ENCODE measurements at regions not wholly inside any gene's neighbourhood (a gene's known extent, or its start where the extent isn't known, plus 50 kb on each side); places are given as distances from the start of the nearest gene placed in this dataset.

DNA sequence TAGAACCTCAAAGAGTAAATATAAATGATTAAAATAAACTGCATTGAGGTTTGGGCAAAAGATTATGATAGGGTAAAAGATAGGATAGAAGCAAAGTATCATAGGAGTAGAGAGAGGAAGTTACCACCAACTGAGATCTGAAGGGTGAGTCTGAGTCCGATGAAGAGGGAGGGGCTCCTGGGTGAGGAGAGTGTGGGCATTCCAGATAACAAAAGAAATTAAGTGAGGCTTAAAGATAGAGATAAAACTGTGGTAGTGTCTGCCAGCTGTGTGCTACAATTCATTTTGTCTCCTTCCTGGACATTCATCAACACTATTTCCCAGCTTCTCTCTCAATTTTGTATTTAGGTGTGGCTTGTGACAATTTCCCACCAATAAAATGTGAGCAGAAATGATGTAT, 343.0 kb upstream of the PLSCR5 start:
- H3K4me1 ChIP-seq (ENCODE audit: insufficient read depth, low read length, poor library complexity, severe bottlenecking), result no peaks in the 10 kb centered on the region
- no peak overlapping the region for H3K4me3 ChIP-seq (ENCODE audit: low read depth, low read length, poor library complexity, severe bottlenecking)
- BruUV-seq (replicated peaks), result no TSS peak
- ChIA-PET POLR2A (no interaction called here), CTCF (ENCODE audit: unreplicated experiment) (no interaction called here)
- no peaks in the 10 kb centered on the region for H3K36me3 ChIP-seq (ENCODE audit: insufficient read depth, low read length)
- TF ChIP-seq, protein P1, sequence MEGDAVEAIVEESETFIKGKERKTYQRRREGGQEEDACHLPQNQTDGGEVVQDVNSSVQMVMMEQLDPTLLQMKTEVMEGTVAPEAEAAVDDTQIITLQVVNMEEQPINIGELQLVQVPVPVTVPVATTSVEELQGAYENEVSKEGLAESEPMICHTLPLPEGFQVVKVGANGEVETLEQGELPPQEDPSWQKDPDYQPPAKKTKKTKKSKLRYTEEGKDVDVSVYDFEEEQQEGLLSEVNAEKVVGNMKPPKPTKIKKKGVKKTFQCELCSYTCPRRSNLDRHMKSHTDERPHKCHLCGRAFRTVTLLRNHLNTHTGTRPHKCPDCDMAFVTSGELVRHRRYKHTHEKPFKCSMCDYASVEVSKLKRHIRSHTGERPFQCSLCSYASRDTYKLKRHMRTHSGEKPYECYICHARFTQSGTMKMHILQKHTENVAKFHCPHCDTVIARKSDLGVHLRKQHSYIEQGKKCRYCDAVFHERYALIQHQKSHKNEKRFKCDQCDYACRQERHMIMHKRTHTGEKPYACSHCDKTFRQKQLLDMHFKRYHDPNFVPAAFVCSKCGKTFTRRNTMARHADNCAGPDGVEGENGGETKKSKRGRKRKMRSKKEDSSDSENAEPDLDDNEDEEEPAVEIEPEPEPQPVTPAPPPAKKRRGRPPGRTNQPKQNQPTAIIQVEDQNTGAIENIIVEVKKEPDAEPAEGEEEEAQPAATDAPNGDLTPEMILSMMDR (conservative IDR thresholded peaks at IDR 0.05; ENCODE audit: low read length), result no peak
- TF ChIP-seq EZH2phosphoT487 (IDR thresholded peaks at IDR 0.05; ENCODE audit: borderline replicate concordance, low read depth, low read length), result no peak
- no peaks in the 10 kb centered on the region for H3K79me2 ChIP-seq (ENCODE audit: insufficient read depth, low read depth, low read length)
- H3K27ac ChIP-seq (ENCODE audit: low read depth, low read length, poor library complexity, severe bottlenecking), result no peak overlapping the region
- intact Hi-C loops (cut with micrococcal nuclease; ENCODE audit: unreplicated experiment), result no loop called here
- H3K9me2 ChIP-seq (ENCODE audit: insufficient read depth, low read length), result no peaks in the 10 kb centered on the region
- H4K20me1 ChIP-seq (ENCODE audit: insufficient read depth, low read length), result no peaks in the 10 kb centered on the region
- no peak for DNase-seq (ENCODE audit: low spot score)
- H2AFZ ChIP-seq (ENCODE audit: low read length), result no peak overlapping the region
- no peaks in the 10 kb centered on the region for H3K9me3 ChIP-seq (ENCODE audit: low read length)
- no peak overlapping the region for H3K4me2 ChIP-seq (ENCODE audit: low read length)

DNA sequence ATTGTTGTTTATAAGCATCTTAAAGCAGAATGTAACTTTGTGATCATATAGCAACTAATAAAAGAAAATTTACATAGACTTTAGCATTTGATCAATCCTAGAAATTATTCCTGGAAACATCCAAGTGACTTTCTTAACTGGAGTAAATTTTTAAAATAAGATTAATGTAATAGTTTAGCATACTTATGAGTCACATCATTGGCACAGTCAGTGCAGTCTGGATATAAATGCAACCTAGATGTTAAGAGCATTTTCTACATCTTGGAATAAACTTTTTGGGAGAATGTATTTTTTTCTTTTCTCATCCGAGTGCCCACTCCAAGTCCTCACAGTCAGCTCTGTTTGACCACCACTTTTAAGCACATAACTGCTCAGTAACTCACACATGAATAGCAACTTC, 324.6 kb upstream of the PLSCR5 start:
- no peak overlapping the region for H3K4me2 ChIP-seq (ENCODE audit: low read length)
- no peaks in the 10 kb centered on the region for H3K79me2 ChIP-seq (ENCODE audit: insufficient read depth, low read depth, low read length)
- no peaks in the 10 kb centered on the region for H3K36me3 ChIP-seq (ENCODE audit: insufficient read depth, low read length)
- no peaks in the 10 kb centered on the region for H3K4me1 ChIP-seq (ENCODE audit: insufficient read depth, low read length, poor library complexity, severe bottlenecking)
- intact Hi-C loops (cut with micrococcal nuclease; ENCODE audit: unreplicated experiment), result no loop called here
- no peaks in the 10 kb centered on the region for H3K9me2 ChIP-seq (ENCODE audit: insufficient read depth, low read length)
- no peaks in the 10 kb centered on the region for H3K9me3 ChIP-seq (ENCODE audit: low read length)
- H2AFZ ChIP-seq (ENCODE audit: low read length), result no peak overlapping the region
- CTCF ChIA-PET (ENCODE audit: unreplicated experiment), result no interaction called here
- H4K20me1 ChIP-seq (ENCODE audit: insufficient read depth, low read length), result no peaks in the 10 kb centered on the region
- H3K27ac ChIP-seq (ENCODE audit: low read depth, low read length, poor library complexity, severe bottlenecking), result no peak overlapping the region
- DNase-seq (ENCODE audit: low spot score), result no peak
- TF ChIP-seq, protein P1 (conservative IDR thresholded peaks at IDR 0.05; ENCODE audit: low read length), result no peak
- TF ChIP-seq EZH2phosphoT487 (IDR thresholded peaks at IDR 0.05; ENCODE audit: borderline replicate concordance, low read depth, low read length), result no peak
- H3K4me3 ChIP-seq (ENCODE audit: low read depth, low read length, poor library complexity, severe bottlenecking), result no peak overlapping the region
- POLR2A ChIA-PET, result no interaction called here
- no TSS peak for BruUV-seq (replicated peaks)

DNA sequence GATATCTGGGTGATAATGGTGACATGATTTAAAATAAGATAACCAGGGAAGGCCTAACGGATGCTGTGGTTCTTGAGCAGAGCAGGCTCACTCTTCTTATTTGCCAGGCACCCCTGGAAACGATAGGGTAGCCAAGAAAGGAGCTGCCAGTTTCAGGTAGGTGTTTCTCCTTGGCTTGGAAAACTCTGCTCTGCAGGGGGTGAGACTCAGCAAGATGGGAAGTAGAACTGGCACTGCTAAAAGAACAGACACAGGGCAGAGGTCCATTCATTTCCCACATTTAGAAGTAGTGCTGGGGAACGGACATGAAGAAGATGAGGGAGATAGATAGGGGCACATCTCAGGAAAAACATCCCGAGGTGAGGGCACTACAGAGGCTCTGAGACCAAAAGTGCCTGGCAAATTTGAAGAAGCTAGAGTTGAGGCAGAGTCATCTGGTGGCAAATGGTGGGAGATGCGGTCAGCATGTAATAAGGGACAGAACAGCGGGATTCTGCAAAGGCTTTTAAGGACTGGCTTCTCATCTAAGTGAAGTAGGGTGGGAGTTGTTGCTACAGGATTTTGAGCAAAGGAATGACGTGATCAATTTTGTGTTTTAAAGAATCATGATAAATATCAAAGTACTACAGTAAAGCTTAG, 323.4 kb upstream of the PLSCR5 start:
- no TSS peak for BruUV-seq (replicated peaks)
- CTCF ChIA-PET (ENCODE audit: unreplicated experiment), result no interaction called here
- H3K4me2 ChIP-seq (ENCODE audit: low read length), result no peak overlapping the region
- no peaks in the 10 kb centered on the region for H3K79me2 ChIP-seq (ENCODE audit: insufficient read depth, low read depth, low read length)
- no peaks in the 10 kb centered on the region for H3K9me2 ChIP-seq (ENCODE audit: insufficient read depth, low read length)
- H3K36me3 ChIP-seq (ENCODE audit: insufficient read depth, low read length), result no peaks in the 10 kb centered on the region
- no peaks in the 10 kb centered on the region for H3K4me1 ChIP-seq (ENCODE audit: insufficient read depth, low read length, poor library complexity, severe bottlenecking)
- intact Hi-C loops (cut with micrococcal nuclease; ENCODE audit: unreplicated experiment), result no loop called here
- POLR2A ChIA-PET, result no interaction called here
- H3K9me3 ChIP-seq (ENCODE audit: low read length), result no peaks in the 10 kb centered on the region
- H4K20me1 ChIP-seq (ENCODE audit: insufficient read depth, low read length), result no peaks in the 10 kb centered on the region
- H2AFZ ChIP-seq (ENCODE audit: low read length), result no peak overlapping the region
- H3K27ac ChIP-seq (ENCODE audit: low read depth, low read length, poor library complexity, severe bottlenecking), result no peak overlapping the region
- no peak overlapping the region for H3K4me3 ChIP-seq (ENCODE audit: low read depth, low read length, poor library complexity, severe bottlenecking)
- no peak for TF ChIP-seq EZH2phosphoT487 (IDR thresholded peaks at IDR 0.05; ENCODE audit: borderline replicate concordance, low read depth, low read length)
- TF ChIP-seq, protein P1 (conservative IDR thresholded peaks at IDR 0.05; ENCODE audit: low read length), result no peak
- no peak for DNase-seq (ENCODE audit: low spot score)

Measured in OCI-LY7 (cell line).